ENCODE measurements at regions not wholly inside any gene's neighbourhood (a gene's known extent, or its start where the extent isn't known, plus 50 kb on each side); places are given as distances from the start of the nearest gene placed in this dataset.
A peak's percentile ranks its signal among the peaks of the same experiment; 100 is the strongest.

DNA sequence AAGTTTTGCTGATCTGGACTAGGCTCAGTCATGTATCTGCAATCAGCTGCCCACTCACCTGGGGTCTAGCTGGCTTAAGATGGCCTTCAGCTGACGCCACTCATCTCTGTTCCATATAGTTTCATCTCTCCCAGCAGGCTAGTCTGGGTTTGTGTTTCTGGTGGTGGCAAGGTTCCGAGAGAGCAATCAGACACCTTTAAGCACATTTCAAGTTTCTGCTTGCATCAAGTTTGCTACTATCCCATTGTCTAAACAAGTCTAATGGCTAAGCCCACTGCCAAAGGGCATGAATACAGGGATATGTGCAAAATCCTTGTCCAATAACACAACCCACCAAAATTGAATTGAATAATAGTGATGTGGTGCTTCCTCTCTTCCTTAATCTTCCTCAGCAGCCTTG, 251.7 kb downstream of the PIK3R1 start:
- TF ChIP-seq, protein P1, sequence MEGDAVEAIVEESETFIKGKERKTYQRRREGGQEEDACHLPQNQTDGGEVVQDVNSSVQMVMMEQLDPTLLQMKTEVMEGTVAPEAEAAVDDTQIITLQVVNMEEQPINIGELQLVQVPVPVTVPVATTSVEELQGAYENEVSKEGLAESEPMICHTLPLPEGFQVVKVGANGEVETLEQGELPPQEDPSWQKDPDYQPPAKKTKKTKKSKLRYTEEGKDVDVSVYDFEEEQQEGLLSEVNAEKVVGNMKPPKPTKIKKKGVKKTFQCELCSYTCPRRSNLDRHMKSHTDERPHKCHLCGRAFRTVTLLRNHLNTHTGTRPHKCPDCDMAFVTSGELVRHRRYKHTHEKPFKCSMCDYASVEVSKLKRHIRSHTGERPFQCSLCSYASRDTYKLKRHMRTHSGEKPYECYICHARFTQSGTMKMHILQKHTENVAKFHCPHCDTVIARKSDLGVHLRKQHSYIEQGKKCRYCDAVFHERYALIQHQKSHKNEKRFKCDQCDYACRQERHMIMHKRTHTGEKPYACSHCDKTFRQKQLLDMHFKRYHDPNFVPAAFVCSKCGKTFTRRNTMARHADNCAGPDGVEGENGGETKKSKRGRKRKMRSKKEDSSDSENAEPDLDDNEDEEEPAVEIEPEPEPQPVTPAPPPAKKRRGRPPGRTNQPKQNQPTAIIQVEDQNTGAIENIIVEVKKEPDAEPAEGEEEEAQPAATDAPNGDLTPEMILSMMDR (IDR thresholded peaks at IDR 0.05; ENCODE audit: low read depth, low read length, missing control alignments), result no peak
- in situ Hi-C loops (cut with HindIII; ENCODE audit: low pct_ligation_motif_present, low sequenced_read_pairs), result loop anchor here (25.0 kb wide), 1 partner anchor 180 kb away; no protein-coding TSS in a partner anchor
- H3K4me3 ChIP-seq (ENCODE audit: low read depth, low read length), result no peak overlapping the region
- no peak overlapping the region for H3K27ac ChIP-seq
- H3K27me3 ChIP-seq (replicated peaks), result no peaks in the 10 kb centered on the region
- DNase-seq, result no peak
- H3K36me3 ChIP-seq (replicated peaks), result no peaks in the 10 kb centered on the region

DNA sequence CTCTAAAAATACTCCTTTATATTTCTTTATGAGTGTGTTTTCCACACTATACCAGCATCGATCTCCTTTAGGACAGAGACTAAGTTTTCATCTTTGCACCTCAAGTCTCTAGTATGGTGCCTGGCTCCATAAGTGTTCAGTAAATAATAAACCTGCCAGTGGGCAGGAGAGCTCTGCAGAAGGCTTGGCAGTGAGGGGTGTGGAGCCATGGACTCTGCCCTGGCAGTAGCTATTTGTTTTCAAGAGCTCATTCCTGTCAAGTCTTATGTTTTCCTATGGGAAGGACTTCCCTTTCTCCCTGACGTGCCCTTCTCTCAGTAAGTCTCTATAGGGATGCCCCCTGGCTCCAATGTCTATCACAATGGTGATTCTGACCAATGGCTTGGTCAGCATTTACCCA, 252.2 kb downstream of the PIK3R1 start:
- no peak overlapping the region for H3K4me3 ChIP-seq (ENCODE audit: low read depth, low read length)
- in situ Hi-C loops (cut with HindIII; ENCODE audit: low pct_ligation_motif_present, low sequenced_read_pairs), result loop anchor here (25.0 kb wide), 1 partner anchor 180 kb away; no protein-coding TSS in a partner anchor
- H3K27ac ChIP-seq, result no peak overlapping the region
- DNase-seq, result no peak
- H3K36me3 ChIP-seq (replicated peaks), result no peaks in the 10 kb centered on the region
- TF ChIP-seq, protein P1 (IDR thresholded peaks at IDR 0.05; ENCODE audit: low read depth, low read length, missing control alignments), result no peak
- H3K27me3 ChIP-seq (replicated peaks), result no peaks in the 10 kb centered on the region

DNA sequence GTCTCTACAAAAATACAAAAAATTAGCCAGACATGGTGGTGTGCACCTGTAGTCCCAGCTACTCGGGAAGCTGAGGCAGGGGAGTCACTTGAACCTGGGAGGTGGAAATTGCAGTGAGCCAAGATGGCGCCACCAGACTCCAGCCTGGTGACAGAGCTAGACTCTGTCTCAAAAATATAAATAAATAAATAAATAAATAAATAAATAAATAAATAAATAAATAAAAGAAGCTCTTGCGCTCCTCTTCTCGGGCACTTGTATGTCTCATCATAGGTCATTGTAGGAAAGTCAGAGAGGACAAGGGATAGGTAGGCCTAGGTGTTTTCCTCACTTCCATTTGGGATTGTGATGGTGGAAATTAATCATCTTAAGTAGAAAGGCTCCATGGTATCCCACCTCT, 252.8 kb downstream of the PIK3R1 start:
- Histone ChIP-seq H3K27me3 (replicated peaks) (no peaks in the 10 kb centered on the region), H3K4me3 (ENCODE audit: low read depth, low read length) (no peak overlapping the region), H3K36me3 (replicated peaks) (no peaks in the 10 kb centered on the region), H3K27ac (no peak overlapping the region)
- in situ Hi-C loops (cut with HindIII; ENCODE audit: low pct_ligation_motif_present, low sequenced_read_pairs), result loop anchor here (25.0 kb wide), 1 partner anchor 181 kb away; no protein-coding TSS in a partner anchor
- TF ChIP-seq, protein P1 (IDR thresholded peaks at IDR 0.05; ENCODE audit: low read depth, low read length, missing control alignments), result no peak
- no peak for DNase-seq

DNA sequence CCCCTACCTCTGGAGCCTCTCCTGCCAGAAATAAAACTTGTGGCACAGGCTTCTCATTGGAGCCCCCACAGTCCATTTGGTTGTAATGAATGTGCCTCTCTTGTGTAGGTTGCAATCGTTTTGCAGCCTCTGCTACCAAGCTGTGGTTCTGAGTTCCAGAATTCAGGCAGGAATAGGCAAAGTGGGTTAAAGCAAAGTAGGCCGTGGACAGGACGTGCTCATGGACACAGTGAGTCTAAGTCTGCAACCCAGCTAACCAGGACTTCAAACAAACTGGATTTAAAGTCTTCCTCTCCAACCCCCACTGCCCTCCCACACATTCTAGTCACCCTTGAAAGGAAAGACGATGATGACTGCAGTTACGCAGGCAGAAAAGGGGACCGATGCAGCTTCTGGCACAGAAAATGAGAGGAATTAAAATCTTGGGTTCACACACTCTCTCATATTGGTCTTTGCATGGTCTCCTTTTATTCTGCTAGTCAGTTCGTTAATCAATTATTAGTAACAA, 260.0 kb downstream of the PIK3R1 start:
- Histone ChIP-seq H3K4me3 (ENCODE audit: low read depth, low read length) (no peak overlapping the region), H3K36me3 (replicated peaks) (no peaks in the 10 kb centered on the region)
- TF ChIP-seq, protein P1 (IDR thresholded peaks at IDR 0.05; ENCODE audit: low read depth, low read length, missing control alignments), result no peak

DNA sequence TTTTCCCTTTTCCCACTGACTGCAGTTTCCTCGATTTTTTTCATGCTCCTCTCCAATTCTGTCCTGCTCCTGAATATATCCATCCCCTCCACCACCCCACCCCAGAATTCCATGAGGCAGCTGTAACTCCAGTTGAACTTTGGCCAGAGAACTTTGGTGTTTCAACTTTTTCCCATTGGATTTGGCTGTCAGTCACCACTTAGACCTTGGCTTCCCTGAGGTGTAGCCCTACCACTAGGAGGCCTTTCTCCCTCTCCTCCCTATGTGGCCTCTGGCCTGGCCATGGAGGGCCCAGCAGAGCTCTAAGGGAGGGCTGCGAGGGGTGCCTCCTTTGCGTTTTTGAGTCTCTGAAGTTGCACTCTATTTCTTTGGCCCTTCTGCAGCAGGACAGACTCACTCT, 261.3 kb downstream of the PIK3R1 start:
- no peak for DNase-seq
- Histone ChIP-seq H3K36me3 (replicated peaks) (no peaks in the 10 kb centered on the region), H3K4me3 (ENCODE audit: low read depth, low read length) (no peak overlapping the region), H3K27ac (no peak overlapping the region), H3K27me3 (replicated peaks) (no peaks in the 10 kb centered on the region)
- in situ Hi-C loops (cut with HindIII; ENCODE audit: low pct_ligation_motif_present, low sequenced_read_pairs), result no loop called here
- TF ChIP-seq, protein P1 (IDR thresholded peaks at IDR 0.05; ENCODE audit: low read depth, low read length, missing control alignments), result peak; percentile 45

More for the DNA sequence above, 260.0 kb downstream of the PIK3R1 start:
- in situ Hi-C loops (cut with HindIII; ENCODE audit: low pct_ligation_motif_present, low sequenced_read_pairs), result no loop called here
- H3K27me3 ChIP-seq (replicated peaks), result no peaks in the 10 kb centered on the region
- H3K27ac ChIP-seq, result no peak overlapping the region
- DNase-seq, result no peak
